Neural progenitor cell (in vitro differentiated cells): ENCODE measurements at regions not wholly inside any gene's neighbourhood (a gene's known extent, or its start where the extent isn't known, plus 50 kb on each side); places are given as distances from the start of the nearest gene placed in this dataset.

Experiments used
- CTCF ChIP-seq: fragments of 200-600 bp; sonication (generic); IDR thresholded peaks from 2 replicates; pipeline ENCODE4 v1.5.1; 2017; ENCODE audit warnings: antibody characterized with exemption, mild to moderate bottlenecking
- EZH2 ChIP-seq: fragments of 200-600 bp; sonication (generic); IDR thresholded peaks from 2 replicates; pipeline ENCODE4 v1.6.1; 2017; ENCODE audit warnings: antibody characterized with exemption, mild to moderate bottlenecking, moderate library complexity

- TF ChIP-seq CTCF (no peak), EZH2 (no peak)
Measured at GRCh38 chr10:47189802-47190201, 110.2 kb upstream of the GDF10 start.
